ENCODE measurements at regions not wholly inside any gene's neighbourhood (a gene's known extent, or its start where the extent isn't known, plus 50 kb on each side); places are given as distances from the start of the nearest gene placed in this dataset.

DNA sequence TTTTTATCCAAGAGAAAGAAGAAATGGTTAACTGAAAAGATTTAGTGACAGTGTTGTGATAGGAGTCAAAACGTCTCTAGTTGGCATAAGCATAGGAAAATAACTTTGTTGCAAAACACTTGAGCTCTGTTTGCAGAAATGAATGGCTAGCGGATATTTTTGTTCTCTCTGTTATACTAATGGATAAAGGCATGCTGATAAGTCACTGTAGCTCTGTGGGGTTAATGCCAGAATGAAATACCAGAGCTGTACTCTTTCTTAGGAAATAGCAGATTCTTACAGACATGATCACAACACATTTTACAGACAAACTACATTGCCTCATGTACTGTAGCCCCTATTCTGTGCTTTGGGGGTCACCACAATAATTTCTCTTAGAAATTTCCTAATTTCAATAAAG is 202.8 kb downstream of the DMRTA1 start:
- TF ChIP-seq, protein P1, sequence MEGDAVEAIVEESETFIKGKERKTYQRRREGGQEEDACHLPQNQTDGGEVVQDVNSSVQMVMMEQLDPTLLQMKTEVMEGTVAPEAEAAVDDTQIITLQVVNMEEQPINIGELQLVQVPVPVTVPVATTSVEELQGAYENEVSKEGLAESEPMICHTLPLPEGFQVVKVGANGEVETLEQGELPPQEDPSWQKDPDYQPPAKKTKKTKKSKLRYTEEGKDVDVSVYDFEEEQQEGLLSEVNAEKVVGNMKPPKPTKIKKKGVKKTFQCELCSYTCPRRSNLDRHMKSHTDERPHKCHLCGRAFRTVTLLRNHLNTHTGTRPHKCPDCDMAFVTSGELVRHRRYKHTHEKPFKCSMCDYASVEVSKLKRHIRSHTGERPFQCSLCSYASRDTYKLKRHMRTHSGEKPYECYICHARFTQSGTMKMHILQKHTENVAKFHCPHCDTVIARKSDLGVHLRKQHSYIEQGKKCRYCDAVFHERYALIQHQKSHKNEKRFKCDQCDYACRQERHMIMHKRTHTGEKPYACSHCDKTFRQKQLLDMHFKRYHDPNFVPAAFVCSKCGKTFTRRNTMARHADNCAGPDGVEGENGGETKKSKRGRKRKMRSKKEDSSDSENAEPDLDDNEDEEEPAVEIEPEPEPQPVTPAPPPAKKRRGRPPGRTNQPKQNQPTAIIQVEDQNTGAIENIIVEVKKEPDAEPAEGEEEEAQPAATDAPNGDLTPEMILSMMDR (IDR thresholded peaks at IDR 0.05; ENCODE audit: insufficient read depth, low read length, poor library complexity, severe bottlenecking), result no peak
- no peak for TF ChIP-seq EZH2phosphoT487 (conservative IDR thresholded peaks at IDR 0.05; ENCODE audit: low read length)

Measured in SU-DHL-6 (cell line).